GM21737 (cell line): ENCODE measurements at regions not wholly inside any gene's neighbourhood (a gene's known extent, or its start where the extent isn't known, plus 50 kb on each side); places are given as distances from the start of the nearest gene placed in this dataset.
"Not testable (repeated sequence)": the region's sequence is repeated elsewhere in the genome, so short reads cannot be mapped to it uniquely, and the experiment has no call there.

Source experiments
- ATAC-seq: cut with Tn5 transposase; IDR thresholded peaks from one replicate; pipeline ENCODE4 v1.9.1; 2021; ENCODE audit warnings: mild to moderate bottlenecking, moderate library complexity; ENCODE audit not compliant: unreplicated experiment

DNA sequence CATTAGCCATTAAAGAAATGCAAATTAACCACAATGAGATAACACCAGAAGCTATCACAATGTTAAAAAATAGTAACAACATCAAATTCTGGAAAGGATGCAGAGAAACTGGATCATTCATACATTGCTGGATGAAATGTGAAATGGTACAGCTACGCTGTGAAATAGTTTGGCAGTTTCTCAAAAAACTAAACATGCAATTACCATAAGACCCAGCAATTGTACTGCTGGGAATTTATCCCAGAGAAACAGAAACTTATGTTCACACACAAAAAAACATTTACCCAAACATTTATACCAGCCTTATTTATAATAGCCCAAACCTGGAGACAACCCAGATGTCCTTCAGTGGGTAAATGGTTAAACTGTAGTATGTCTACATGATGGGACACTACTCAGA is 592.9 kb downstream of the ZNF608 start:
- no peak for ATAC-seq

GRCh38 chr5:124148574-124148973 is 597.9 kb downstream of the ZNF608 start:
- no peak for ATAC-seq

DNA sequence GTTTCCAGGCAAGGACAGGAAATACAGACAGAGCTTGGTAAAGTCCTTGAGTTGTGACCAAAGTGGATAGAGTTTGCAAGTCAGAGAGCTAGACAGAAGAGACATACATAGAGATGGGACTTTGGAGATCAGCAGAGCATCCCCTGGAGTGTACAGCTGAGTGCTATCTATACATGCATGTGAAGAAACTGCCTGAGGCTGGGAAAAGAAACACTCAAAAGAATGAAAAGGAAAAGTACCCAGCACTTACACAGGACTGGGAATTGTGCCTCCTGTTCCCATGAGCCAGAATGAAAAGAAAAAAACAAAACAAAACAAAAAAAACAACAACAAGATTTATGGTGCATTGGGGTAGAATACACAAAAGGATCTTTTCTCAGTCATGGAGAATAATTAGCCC is 606.4 kb downstream of the ZNF608 start:
- no peak for ATAC-seq

DNA sequence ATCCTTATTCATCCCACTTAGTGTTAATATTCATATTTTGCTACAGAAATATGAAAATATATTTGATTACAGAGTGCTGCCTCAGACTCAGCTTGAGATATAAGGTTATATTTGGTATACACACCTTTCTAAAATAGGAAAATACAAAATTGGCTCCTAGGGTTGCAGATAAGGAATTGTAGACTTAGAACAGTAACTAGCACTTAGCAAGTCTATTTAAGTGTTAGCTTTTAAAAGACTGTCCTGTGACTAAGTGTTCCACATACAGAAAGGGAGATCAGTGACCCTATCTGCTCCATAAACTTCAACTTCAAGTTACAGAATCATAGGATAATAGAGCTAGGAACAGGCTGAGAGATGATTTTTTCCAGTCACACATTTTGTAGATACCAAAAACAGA is 607.0 kb downstream of the ZNF608 start:
- ATAC-seq: no peak

- ATAC-seq: no peak
Measured at GRCh38 chr5:124136609-124137008, 609.8 kb downstream of the ZNF608 start.

DNA sequence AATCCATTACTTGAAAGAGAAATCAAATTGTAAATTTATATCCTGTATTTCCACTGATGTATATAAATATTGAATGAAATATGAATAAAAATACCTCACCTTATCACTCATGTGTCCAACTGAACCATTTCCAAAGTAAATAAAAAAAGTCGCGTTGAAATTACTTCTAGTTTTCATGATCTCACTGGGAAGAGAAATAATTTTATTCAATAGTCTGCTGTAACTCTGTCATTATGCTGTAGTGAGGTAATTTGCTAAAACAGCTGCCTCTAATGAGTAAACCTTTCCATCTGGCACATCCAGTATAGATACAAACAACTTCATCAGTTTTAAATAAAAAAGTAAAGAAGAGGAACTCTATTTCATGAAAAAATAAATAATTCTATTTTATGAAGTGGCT is 611.5 kb downstream of the ZNF608 start:
- no peak for ATAC-seq

DNA sequence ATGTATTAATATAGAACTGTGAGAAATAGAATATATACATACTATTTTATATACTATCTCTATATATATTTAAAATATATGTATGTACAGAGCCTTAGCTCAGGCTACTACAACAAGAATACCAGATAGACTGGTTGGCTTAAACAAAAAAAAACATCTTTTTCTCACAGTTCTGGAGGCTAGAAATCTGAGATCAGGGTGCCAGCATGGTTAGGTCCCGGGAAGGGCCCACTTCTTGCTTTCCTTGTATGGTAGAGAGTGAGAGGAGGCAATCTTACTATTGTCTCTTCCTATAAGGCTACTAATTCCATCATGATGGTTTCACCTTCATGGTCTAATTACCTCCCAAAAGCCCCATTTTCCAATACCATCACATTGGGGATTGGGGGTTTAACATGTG is 613.0 kb downstream of the ZNF608 start:
- ATAC-seq: no peak

GRCh38 chr5:124132843-124133242 is 613.6 kb downstream of the ZNF608 start:
- no peak for ATAC-seq

DNA sequence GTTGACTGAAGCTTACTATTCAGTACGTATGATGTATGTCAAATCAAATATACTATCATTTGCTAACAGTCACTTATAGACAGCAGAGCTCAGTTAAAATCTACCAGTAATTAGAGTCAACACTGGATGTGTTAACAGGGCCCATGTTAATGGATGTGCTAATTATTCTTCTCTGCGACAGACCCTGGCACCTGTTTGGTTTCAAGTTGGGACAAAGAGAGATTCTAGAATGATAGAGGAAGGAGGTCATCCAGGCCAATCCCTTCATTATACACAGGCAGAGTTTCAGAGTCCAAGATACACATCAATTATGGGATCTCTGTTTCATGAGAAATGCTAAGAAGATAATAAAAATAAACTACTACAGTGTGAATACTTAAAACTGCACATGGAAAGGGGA is 615.0 kb downstream of the ZNF608 start:
- no peak for ATAC-seq

GRCh38 chr5:124130816-124131215 is 615.6 kb downstream of the ZNF608 start:
- no peak for ATAC-seq

DNA sequence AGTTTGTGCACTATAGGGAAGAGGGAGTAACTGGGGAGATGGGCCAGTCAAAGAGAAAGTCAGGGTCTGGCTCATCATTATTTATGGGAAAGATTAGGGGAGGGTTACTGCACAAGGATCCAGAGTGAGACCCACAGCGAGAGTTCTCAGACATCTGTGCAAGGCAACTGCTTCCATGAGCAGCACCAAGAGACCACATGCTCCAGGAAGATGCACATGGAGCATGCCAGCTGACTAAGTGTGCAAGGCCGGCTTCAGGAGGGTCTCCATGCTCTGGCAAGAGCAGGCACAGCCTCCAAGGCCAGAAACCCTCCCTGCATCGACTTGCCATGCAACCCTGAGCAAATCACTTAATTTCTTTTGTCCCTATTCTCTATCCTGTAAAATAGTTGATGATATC is 616.9 kb downstream of the CSNK1G3 start:
- ATAC-seq: no peak

GRCh38 chr5:124126504-124127217 is 614.7 kb downstream of the CSNK1G3 start:
- no peak for ATAC-seq

DNA sequence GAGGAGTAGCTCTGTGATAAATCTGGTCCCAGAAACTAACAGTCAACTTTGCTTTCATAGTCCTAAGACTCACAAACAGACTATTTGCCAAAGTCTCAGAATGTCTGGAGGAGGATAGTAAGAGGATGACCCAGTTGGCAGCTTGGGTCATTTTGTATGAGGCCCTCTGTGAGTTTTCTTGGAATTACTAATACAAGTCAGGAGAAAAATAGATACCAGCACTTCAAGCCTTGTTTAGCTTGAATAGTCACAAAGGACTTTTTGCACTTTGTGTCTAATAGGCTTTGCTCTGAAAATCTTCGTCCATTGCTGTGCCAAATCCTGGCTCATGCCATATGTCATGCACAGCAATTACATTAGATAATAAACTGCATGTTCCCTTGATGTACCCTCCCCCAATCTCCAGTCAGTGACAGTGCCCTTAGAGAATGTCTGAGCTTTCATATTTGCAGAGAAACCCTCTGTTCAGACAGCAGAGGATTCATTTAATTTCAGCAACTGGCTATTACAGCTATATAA is 612.8 kb downstream of the CSNK1G3 start:
- no peak for ATAC-seq

- ATAC-seq: no peak
Measured at GRCh38 chr5:124121198-124121597, 609.2 kb downstream of the CSNK1G3 start.

DNA sequence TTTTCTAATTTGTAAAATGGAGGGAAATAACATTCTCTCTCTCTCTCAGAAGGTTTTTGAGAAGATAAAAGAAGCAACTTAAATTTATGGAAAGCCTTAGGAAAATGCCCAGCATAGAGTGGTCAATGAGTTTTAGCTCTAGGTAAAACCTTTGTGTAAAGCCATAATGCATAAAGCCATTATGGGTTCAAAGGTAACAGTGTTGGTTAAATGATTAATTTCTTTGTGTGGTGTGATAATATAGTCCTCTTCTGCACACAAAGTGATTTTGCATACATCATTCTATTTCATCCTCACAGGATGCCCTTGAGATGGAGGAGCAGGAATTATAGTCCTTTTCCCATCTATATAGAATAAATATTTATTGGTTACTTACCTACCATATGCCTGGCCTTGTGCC is 602.9 kb downstream of the CSNK1G3 start:
- ATAC-seq: no peak

GRCh38 chr5:124111886-124112285 is 599.9 kb downstream of the CSNK1G3 start:
- no peak for ATAC-seq

- ATAC-seq: no peak
Measured at GRCh38 chr5:124110942-124111341, 599.0 kb downstream of the CSNK1G3 start.

DNA sequence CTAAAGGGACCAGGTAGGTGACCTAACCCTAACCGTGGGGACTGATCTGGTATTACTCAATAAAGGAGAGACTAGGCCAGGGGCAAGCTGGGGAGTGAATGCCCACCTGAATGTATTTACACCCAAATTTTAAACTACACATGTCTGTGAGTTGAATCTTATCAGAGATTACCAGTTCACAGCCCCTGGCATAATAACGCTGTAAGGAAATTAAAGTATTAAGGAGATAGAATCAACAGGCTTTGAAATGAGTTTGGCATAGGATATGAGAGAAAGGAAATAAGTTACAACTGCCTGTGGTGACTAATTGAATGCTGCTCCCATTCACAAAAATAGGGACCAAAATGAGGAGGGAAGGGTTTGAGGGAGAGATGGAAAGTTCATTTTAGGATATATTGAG is 593.3 kb downstream of the CSNK1G3 start:
- ATAC-seq: no peak

DNA sequence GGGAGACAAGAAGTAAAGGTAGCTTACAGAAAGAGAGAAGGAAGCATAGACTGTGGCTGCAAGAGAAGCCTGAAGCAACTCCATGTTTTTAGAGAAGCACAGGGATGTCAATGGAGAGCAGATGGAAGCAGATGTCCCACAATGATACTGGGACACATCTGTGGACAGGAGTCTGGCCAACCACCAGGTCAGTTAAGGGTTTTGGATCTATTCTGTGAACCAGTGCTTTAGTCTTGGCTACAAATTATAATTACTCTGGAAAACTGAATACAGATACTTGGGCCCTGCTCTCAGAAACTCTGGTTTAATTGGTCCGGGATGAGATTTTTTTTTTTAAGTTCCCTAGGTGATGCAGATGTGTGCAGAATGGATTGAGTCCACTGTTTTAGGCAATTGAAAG is 592.8 kb downstream of the CSNK1G3 start:
- ATAC-seq: no peak

GRCh38 chr5:124104344-124104743 is 592.4 kb downstream of the CSNK1G3 start:
- ATAC-seq: no peak

- no peak for ATAC-seq
Measured at GRCh38 chr5:124103671-124104070, 591.7 kb downstream of the CSNK1G3 start.

GRCh38 chr5:124103056-124103455 is 591.1 kb downstream of the CSNK1G3 start:
- ATAC-seq: not testable (repeated sequence)

DNA sequence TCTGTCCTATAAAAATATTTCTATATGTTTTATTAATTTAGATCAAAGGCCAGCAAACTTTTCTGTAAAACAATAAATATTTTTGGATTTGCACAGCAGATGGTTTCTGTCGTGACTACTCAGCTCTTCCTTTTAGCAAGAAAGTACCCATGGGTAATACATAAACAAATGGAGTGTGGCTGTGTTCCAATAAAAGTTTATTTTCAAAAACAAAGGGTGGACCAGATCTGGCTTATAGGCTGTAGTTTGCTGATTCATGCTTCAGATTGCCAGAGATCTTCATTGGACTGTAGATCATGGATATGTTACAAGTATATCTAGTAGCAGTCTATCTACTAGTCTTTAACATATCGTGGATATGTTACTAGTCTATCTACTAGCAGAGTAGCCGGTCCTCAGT is 590.5 kb downstream of the CSNK1G3 start:
- ATAC-seq: no peak
